ENCODE measurements at regions not wholly inside any gene's neighbourhood (a gene's known extent, or its start where the extent isn't known, plus 50 kb on each side); places are given as distances from the start of the nearest gene placed in this dataset.
A peak's percentile ranks its signal among the peaks of the same experiment; 100 is the strongest.
"Not testable (repeated sequence)": the region's sequence is repeated elsewhere in the genome, so short reads cannot be mapped to it uniquely, and the experiment has no call there.

DNA sequence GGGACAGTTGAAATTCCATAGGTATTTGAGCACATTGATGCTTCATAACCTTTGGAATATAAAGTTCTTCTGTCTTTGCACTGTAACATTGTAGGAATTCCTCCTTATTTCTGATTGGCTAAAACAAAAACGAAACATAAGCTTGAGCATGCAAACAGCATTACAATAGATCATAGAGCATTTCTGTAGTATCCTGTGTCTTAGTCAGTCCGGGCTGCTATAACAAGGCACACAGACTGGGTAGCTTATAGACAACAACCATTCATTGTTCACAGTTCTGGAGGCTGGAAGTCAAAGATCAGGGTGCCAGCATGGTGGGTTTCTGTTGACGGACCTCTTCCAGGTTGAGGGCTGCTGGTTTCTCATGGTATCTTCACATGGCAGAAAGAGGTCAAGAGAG, 188.7 kb upstream of the SOX21 start:
- DNase-seq = no peak

GRCh38 chr13:94896719-94897317, 184.5 kb upstream of the SOX21 start:
- no peak for DNase-seq

GRCh38 chr13:94896238-94896637, 183.9 kb upstream of the SOX21 start:
- DNase-seq = no peak

- no peak for DNase-seq
These were observed 173.8 kb upstream of the SOX21 start for GRCh38 chr13:94886191-94886590.

DNA sequence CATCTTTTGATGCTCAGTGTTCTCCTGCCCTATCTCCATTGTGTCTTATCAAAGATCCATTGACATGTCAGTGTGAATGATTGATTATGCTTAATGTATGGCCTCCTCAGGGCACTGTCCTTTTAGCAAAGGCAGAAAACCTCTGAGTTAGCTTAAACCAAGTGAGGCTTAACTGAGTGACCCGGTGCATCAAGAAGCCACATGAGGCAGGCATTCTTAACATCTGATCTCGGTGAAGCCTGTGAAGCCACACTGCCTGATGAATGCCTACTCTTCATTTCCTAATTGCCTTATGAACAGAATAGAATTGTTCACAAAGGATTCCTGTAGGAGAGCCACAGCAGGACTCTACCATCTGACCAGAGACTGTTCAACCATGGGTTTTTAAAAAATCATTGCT, 168.1 kb upstream of the SOX21 start:
- DNase-seq = no peak

GRCh38 chr13:94878602-94879165, 166.3 kb upstream of the SOX21 start:
- no peak for DNase-seq

GRCh38 chr13:94864474-94864873, 152.1 kb upstream of the SOX21 start:
- DNase-seq = no peak

GRCh38 chr13:94860981-94861407, 148.6 kb upstream of the SOX21 start:
- DNase-seq = no peak

DNA sequence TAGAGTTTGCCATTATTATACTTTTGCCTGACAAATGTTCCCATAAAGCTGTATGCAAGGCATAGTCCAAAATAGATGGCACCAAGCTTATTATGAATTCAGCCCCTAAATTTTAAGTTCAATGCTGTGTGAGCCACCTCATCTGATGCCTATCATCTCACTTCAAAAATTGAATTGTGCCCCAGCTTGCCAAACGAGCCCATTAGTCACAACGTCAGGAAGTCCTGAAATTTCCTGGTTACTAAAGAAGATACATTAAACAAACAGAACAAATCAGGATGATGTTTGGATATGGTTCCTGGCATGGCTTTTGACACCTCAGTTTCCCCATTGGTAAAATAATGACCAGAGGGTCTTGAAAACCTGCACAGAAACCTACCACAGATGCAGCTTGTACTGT, 147.5 kb upstream of the SOX21 start:
- no peak for DNase-seq

GRCh38 chr13:94859278-94859691, 146.9 kb upstream of the SOX21 start:
- no peak for DNase-seq

- no peak for DNase-seq
These were observed 146.5 kb upstream of the SOX21 start for GRCh38 chr13:94858856-94859255.

DNA sequence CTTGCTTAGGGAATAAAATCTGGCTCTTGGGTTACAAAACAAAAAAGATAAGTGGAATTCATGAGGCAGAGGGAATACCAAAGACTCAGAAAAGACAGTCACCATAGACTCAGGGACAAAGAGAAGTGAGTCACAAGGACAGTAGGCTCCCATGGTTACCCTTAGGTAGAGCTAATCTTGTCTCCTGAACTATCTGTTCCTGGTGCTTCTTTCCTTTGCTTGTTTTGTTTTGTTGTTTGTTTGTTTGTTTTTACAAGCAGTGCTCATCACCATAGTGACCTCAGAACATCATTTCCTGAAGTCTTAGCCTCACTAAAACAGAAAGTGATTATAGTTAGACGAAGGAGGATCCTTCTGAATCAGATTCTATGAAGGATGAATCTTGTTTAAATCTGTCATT, 142.3 kb upstream of the SOX21 start:
- DNase-seq = no peak

DNA sequence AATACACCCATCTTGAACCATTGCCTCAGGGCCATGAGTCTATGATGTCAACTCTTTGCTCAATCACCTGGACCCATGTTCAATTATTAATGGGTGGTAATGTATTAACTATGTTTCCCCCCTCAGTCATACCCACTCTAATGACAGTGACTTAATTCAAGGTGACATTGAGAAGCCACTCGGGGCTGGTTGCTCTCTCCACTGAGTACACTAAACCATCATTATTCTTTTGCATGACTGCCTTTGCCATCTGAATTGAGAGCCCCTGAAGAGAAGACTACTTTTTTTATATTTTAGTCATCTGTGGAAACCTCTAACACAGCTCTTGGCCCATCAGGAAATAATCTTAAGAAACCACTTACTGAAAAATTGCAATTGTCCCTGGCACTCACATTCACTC, 139.2 kb upstream of the SOX21 start:
- DNase-seq = no peak

DNA sequence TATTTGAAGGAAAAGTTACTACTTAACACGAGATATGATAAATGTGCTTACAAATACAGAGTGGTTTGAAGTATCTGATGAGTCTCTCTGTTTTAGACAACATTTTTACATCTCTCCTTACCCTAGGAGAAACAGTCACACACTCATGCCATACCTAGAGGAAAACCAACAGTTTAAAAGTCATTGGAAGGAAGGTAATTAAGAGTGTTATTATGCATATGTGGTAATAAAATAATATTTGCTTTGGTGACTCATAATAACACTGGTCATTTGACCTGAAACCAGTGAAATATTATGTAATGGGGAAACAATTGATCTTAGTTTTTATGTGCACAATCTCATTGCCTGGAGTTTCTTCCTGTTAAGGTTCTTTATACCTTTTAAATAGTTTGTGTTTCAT, 136.9 kb upstream of the SOX21 start:
- DNase-seq = no peak

- DNase-seq = no peak
These were observed 130.6 kb upstream of the SOX21 start for GRCh38 chr13:94842901-94843300.

DNA sequence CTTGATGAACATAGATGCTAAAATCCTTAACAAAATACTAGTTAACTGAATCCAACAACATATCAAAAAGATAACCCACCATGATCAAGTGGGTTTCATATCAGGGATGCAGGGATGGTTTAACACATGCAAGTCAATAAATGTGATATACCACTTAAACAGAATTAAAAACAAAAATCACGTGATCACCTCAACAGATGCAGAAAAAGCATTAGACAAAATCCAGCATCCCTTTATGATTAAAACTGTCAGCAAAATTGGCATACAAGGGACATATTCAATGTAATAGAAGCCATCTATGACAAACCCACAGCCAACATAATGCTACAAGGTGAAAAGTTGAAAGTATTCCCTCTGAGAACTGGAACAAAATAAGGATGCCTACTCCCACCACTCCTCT, 124.7 kb upstream of the SOX21 start:
- DNase-seq = not testable (repeated sequence)

DNA sequence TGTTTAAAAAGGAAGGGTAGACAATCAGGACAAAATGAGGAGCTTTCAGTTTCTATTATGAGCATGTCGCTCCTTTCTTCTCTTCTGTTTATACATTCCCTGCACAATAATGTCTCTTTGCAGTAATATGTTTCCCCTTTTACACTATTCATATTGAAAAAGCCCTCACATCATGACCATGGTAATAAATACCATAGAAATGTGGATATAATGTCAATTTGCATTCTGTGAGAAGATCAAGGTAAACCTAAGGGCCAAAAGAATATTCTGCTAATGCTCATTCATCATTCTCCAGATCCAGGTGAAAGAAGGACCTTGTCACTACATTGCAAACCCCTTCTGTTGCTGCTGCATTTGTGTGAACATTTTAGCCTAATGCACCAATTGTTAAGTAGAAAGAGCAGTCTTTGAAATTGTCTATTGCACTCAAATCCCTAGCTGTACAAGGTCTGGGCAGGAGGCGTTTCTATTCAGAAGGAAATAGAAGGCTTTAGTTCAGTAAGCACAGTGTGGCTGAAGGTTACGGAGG, 117.6 kb upstream of the SOX21 start:
- no peak for DNase-seq

GRCh38 chr13:94829185-94829836, 117.0 kb upstream of the SOX21 start:
- DNase-seq = no peak

- no peak for DNase-seq
These were observed 115.2 kb upstream of the SOX21 start for GRCh38 chr13:94827566-94827965.

- peak in 1 of 2 experiments; percentile 6 for DNase-seq
These were observed 113.2 kb upstream of the SOX21 start for GRCh38 chr13:94825507-94825906.

- no peak for DNase-seq
These were observed 112.3 kb upstream of the SOX21 start for GRCh38 chr13:94824601-94825000.

- no peak for DNase-seq
These were observed 110.0 kb upstream of the SOX21 start for GRCh38 chr13:94822356-94822755.

DNA sequence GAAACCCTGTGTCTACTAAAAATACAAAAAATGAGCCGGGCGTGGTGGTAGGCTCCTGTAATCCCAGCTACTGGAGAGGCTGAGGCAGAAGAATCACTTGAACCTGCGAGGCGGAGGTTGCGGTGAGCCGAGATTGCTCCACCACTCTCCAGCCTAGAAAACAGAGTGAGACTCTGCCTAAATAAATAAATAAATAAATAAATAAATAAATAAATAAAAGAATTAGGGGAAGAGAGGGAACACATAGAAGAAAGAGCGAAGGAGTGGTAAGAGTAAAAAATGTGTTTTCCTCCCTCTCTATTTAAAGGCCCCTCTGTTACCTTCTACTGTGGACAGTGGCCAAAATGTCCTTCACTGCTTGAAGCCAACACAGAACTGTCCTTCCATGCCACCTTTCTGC, 103.9 kb upstream of the SOX21 start:
- no peak for DNase-seq

DNA sequence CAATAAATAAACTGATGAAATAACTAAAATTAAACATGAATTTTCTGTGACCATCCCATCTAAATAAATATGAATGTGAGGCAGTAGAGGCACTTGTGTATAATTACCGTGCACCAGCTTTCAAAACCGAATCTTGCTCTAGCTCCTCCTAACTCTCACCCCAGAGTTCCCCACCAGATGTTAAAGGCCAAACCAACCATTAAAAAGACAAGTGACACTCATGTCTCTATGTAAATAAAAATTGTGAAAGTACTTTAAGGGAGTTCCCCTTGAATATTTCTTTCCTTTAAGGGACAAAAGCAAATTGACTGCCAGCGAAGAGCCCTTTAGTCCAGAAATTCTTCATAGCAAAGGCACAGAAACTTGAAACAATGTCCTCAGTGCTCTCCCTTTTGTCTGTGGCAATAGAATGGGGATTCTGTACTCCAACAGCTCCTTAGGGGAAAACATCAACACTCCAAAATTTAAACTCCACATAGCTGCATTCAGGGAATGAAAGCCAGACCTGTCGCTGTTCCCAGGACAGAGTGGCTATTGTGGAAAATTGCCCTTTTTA, 101.7 kb upstream of the SOX21 start:
- no peak for DNase-seq

Measured in NCI-H446 (cell line).